ENCODE measurements at regions not wholly inside any gene's neighbourhood (a gene's known extent, or its start where the extent isn't known, plus 50 kb on each side); places are given as distances from the start of the nearest gene placed in this dataset.

GRCh38 chr12:15038137-15038536, 65.3 kb downstream of the PDE6H start:
- H3K9ac ChIP-seq (ENCODE audit: low read length): no peak overlapping the region
- H3K27me3 ChIP-seq (ENCODE audit: insufficient read depth, low read length): no peaks in the 10 kb centered on the region
- H2BK5ac ChIP-seq (ENCODE audit: low read depth, low read length, poor library complexity): no peak overlapping the region
- peak overlapping the region; percentile 23 for H2BK12ac ChIP-seq (ENCODE audit: low read length)
- H3K27ac ChIP-seq (ENCODE audit: low read depth, low read length): peak overlapping the region; percentile 32
- DNase-seq: no peak
- no peaks in the 10 kb centered on the region for H3K79me2 ChIP-seq (ENCODE audit: control insufficient read depth, insufficient read depth, low read length, poor library complexity)
- H3K4ac ChIP-seq (ENCODE audit: low read depth, low read length): no peak overlapping the region
- H4K12ac ChIP-seq (ENCODE audit: low read depth, low read length): no peak overlapping the region
- H4K8ac ChIP-seq (ENCODE audit: low read depth, low read length): no peak overlapping the region
- H3K4me1 ChIP-seq (ENCODE audit: control insufficient read depth in 1 of 2, insufficient read depth in 2 of 2, low read length in 2 of 2): peaks cover 22 to 28% of the 10 kb centered on the region in 2 experiments
- no peak overlapping the region for H3K4me3 ChIP-seq (ENCODE audit: low read depth, low read length)
- no peak overlapping the region for H3K23ac ChIP-seq (ENCODE audit: low read length)
- peaks cover 3% of the 10 kb centered on the region for H3K9me3 ChIP-seq (ENCODE audit: insufficient read depth, low read depth, low read length)
- no peak overlapping the region for H3K18ac ChIP-seq (ENCODE audit: low read length)
- peak overlapping the region; percentile 53 for H4K91ac ChIP-seq (ENCODE audit: low read depth, low read length)
- peak overlapping the region; percentile 10 for H3K14ac ChIP-seq (ENCODE audit: low read length)
- H3K79me1 ChIP-seq (ENCODE audit: low read length): peaks cover 25% of the 10 kb centered on the region
- no peaks in the 10 kb centered on the region for H3K36me3 ChIP-seq (ENCODE audit: control insufficient read depth in 1 of 2, insufficient read depth in 2 of 2, low read length in 2 of 2)
- peak overlapping the region; percentile 7 for H2BK120ac ChIP-seq (ENCODE audit: insufficient read depth, low read length, poor library complexity)
- peak overlapping the region; percentile 2 for H2AK5ac ChIP-seq (ENCODE audit: low read length)
- no CpG with 5 or more reads among the region's 4 CpGs for WGBS (ENCODE audit: extremely low coverage, insufficient coverage, insufficient read length)
- H2AFZ ChIP-seq (ENCODE audit: insufficient read depth, low read length, poor library complexity): no peak overlapping the region
- no peak overlapping the region for H3K4me2 ChIP-seq (ENCODE audit: low read length)

- no peak overlapping the region for H3K9ac ChIP-seq (ENCODE audit: low read length)
- no peak overlapping the region for H2BK12ac ChIP-seq (ENCODE audit: low read length)
- H3K79me1 ChIP-seq (ENCODE audit: low read length): no peaks in the 10 kb centered on the region
- no peak overlapping the region for H3K4ac ChIP-seq (ENCODE audit: low read depth, low read length)
- H3K27ac ChIP-seq (ENCODE audit: low read depth, low read length): no peak overlapping the region
- H3K9me3 ChIP-seq (ENCODE audit: insufficient read depth, low read depth, low read length): peaks cover 2% of the 10 kb centered on the region
- H3K4me3 ChIP-seq (ENCODE audit: low read depth, low read length): no peak overlapping the region
- DNase-seq: no peak
- no peaks in the 10 kb centered on the region for H3K4me1 ChIP-seq (ENCODE audit: control insufficient read depth in 1 of 2, insufficient read depth in 2 of 2, low read length in 2 of 2)
- no peak overlapping the region for H4K91ac ChIP-seq (ENCODE audit: low read depth, low read length)
- H3K27me3 ChIP-seq (ENCODE audit: insufficient read depth, low read length): no peaks in the 10 kb centered on the region
- no peak overlapping the region for H2BK120ac ChIP-seq (ENCODE audit: insufficient read depth, low read length, poor library complexity)
- H3K14ac ChIP-seq (ENCODE audit: low read length): no peak overlapping the region
- no peak overlapping the region for H3K18ac ChIP-seq (ENCODE audit: low read length)
- no peak overlapping the region for H2AK5ac ChIP-seq (ENCODE audit: low read length)
- H2BK5ac ChIP-seq (ENCODE audit: low read depth, low read length, poor library complexity): no peak overlapping the region
- no peaks in the 10 kb centered on the region for H3K36me3 ChIP-seq (ENCODE audit: control insufficient read depth in 1 of 2, insufficient read depth in 2 of 2, low read length in 2 of 2)
- no peak overlapping the region for H4K12ac ChIP-seq (ENCODE audit: low read depth, low read length)
- no peak overlapping the region for H3K23ac ChIP-seq (ENCODE audit: low read length)
- no peak overlapping the region for H4K8ac ChIP-seq (ENCODE audit: low read depth, low read length)
- no CpG with 5 or more reads among the region's 1 CpG for WGBS (ENCODE audit: extremely low coverage, insufficient coverage, insufficient read length)
- H2AFZ ChIP-seq (ENCODE audit: insufficient read depth, low read length, poor library complexity): no peak overlapping the region
- no peaks in the 10 kb centered on the region for H3K79me2 ChIP-seq (ENCODE audit: control insufficient read depth, insufficient read depth, low read length, poor library complexity)
- H3K4me2 ChIP-seq (ENCODE audit: low read length): no peak overlapping the region
Measured at GRCh38 chr12:15044471-15044870, 71.6 kb downstream of the PDE6H start.

DNA sequence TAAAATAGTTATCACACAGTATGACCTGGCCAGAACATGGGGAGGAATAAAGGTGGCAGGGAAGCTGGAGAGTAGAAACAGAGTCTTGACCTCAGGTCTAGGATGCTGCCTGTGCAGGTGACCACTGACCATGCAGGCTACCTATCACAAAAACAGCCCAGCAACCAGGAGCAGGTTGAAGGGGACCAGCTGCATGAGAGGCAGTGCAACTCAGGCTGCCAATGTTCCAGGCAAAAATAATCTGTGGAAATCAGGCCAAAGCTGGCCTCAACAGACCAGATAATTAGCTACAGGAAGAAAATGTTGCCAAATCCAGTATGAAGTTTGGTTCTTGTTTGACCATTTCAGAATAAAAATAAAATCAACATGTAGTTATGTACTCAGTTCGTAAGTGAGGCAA, 72.6 kb downstream of the PDE6H start:
- Histone ChIP-seq H2BK12ac (ENCODE audit: low read length) (no peak overlapping the region), H3K14ac (ENCODE audit: low read length) (no peak overlapping the region), H3K23ac (ENCODE audit: low read length) (no peak overlapping the region), H2BK5ac (ENCODE audit: low read depth, low read length, poor library complexity) (no peak overlapping the region), H3K18ac (ENCODE audit: low read length) (no peak overlapping the region), H3K4me3 (ENCODE audit: low read depth, low read length) (no peak overlapping the region), H3K27ac (ENCODE audit: low read depth, low read length) (no peak overlapping the region), H4K8ac (ENCODE audit: low read depth, low read length) (no peak overlapping the region), H2BK120ac (ENCODE audit: insufficient read depth, low read length, poor library complexity) (no peak overlapping the region), H3K9ac (ENCODE audit: low read length) (no peak overlapping the region), H4K12ac (ENCODE audit: low read depth, low read length) (no peak overlapping the region), H3K9me3 (ENCODE audit: insufficient read depth, low read depth, low read length) (peaks cover 2% of the 10 kb centered on the region), H3K4me1 (ENCODE audit: control insufficient read depth in 1 of 2, insufficient read depth in 2 of 2, low read length in 2 of 2) (no peaks in the 10 kb centered on the region), H3K4me2 (ENCODE audit: low read length) (no peak overlapping the region), H3K27me3 (ENCODE audit: insufficient read depth, low read length) (no peaks in the 10 kb centered on the region), H3K4ac (ENCODE audit: low read depth, low read length) (no peak overlapping the region), H3K79me2 (ENCODE audit: control insufficient read depth, insufficient read depth, low read length, poor library complexity) (no peaks in the 10 kb centered on the region), H3K79me1 (ENCODE audit: low read length) (no peaks in the 10 kb centered on the region), H2AK5ac (ENCODE audit: low read length) (no peak overlapping the region), H2AFZ (ENCODE audit: insufficient read depth, low read length, poor library complexity) (no peak overlapping the region), H4K91ac (ENCODE audit: low read depth, low read length) (no peak overlapping the region), H3K36me3 (ENCODE audit: control insufficient read depth in 1 of 2, insufficient read depth in 2 of 2, low read length in 2 of 2) (no peaks in the 10 kb centered on the region)
- DNase-seq: no peak
- WGBS (ENCODE audit: extremely low coverage, insufficient coverage, insufficient read length): no CpG with 5 or more reads among the region's 1 CpG

DNA sequence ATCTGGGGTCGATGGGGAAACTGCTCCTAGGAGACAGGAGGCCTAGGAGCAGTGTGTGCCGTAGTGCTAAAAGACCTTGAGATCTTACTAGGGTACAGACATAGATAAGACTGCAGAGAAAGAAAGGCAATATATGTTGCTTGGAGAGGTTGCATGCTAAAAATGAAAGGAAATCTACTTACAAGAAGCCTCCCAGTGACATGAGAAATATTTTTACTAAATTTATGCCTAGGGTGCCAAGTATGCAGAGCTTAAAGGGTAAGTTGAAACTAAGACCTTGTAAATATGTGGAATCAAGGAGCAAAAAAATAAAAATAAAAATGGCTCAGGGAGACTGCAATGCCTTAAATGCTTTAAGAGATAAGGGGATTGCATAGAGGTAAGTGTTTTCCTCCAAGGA, 74.8 kb downstream of the PDE6H start:
- H3K36me3 ChIP-seq (ENCODE audit: control insufficient read depth in 1 of 2, insufficient read depth in 2 of 2, low read length in 2 of 2): no peaks in the 10 kb centered on the region
- H4K91ac ChIP-seq (ENCODE audit: low read depth, low read length): no peak overlapping the region
- H3K4me1 ChIP-seq (ENCODE audit: control insufficient read depth in 1 of 2, insufficient read depth in 2 of 2, low read length in 2 of 2): no peaks in the 10 kb centered on the region
- H2AK5ac ChIP-seq (ENCODE audit: low read length): no peak overlapping the region
- H3K79me2 ChIP-seq (ENCODE audit: control insufficient read depth, insufficient read depth, low read length, poor library complexity): no peaks in the 10 kb centered on the region
- no peak overlapping the region for H3K4me3 ChIP-seq (ENCODE audit: low read depth, low read length)
- H3K23ac ChIP-seq (ENCODE audit: low read length): no peak overlapping the region
- H3K27me3 ChIP-seq (ENCODE audit: insufficient read depth, low read length): no peaks in the 10 kb centered on the region
- H4K12ac ChIP-seq (ENCODE audit: low read depth, low read length): no peak overlapping the region
- no peak overlapping the region for H3K18ac ChIP-seq (ENCODE audit: low read length)
- H2BK12ac ChIP-seq (ENCODE audit: low read length): no peak overlapping the region
- H3K14ac ChIP-seq (ENCODE audit: low read length): no peak overlapping the region
- no peak overlapping the region for H2BK5ac ChIP-seq (ENCODE audit: low read depth, low read length, poor library complexity)
- H3K4ac ChIP-seq (ENCODE audit: low read depth, low read length): no peak overlapping the region
- no CpG with 5 or more reads among the region's 2 CpGs for WGBS (ENCODE audit: extremely low coverage, insufficient coverage, insufficient read length)
- H2AFZ ChIP-seq (ENCODE audit: insufficient read depth, low read length, poor library complexity): no peak overlapping the region
- H3K9me3 ChIP-seq (ENCODE audit: insufficient read depth, low read depth, low read length): peaks cover 2% of the 10 kb centered on the region
- no peak overlapping the region for H4K8ac ChIP-seq (ENCODE audit: low read depth, low read length)
- no peak for DNase-seq
- no peak overlapping the region for H3K4me2 ChIP-seq (ENCODE audit: low read length)
- no peaks in the 10 kb centered on the region for H3K79me1 ChIP-seq (ENCODE audit: low read length)
- H3K27ac ChIP-seq (ENCODE audit: low read depth, low read length): no peak overlapping the region
- no peak overlapping the region for H2BK120ac ChIP-seq (ENCODE audit: insufficient read depth, low read length, poor library complexity)
- no peak overlapping the region for H3K9ac ChIP-seq (ENCODE audit: low read length)

Measured in trophoblast cell (in vitro differentiated cells and primary cell).